ENCODE measurements at regions not wholly inside any gene's neighbourhood (a gene's known extent, or its start where the extent isn't known, plus 50 kb on each side); places are given as distances from the start of the nearest gene placed in this dataset.

- intact Hi-C loops (cut with micrococcal nuclease; ENCODE audit: unreplicated experiment) = no loop called here
- ATAC-seq (no peak), DNase-seq (ENCODE audit: low read depth, low spot score) (no peak)
- POLR2A ChIA-PET = no interaction called here
- no TSS peak for BruUV-seq (replicated peaks)
- TF ChIP-seq CTCF (IDR thresholded peaks at IDR 0.05) = no peak
- no peak for TF ChIP-seq TCF7L2 (IDR thresholded peaks at IDR 0.05; ENCODE audit: low read depth, low read length)
- no peak for TF ChIP-seq REST (IDR thresholded peaks at IDR 0.05; ENCODE audit: insufficient read depth in 1 of 2, low read depth in 2 of 2, low read length in 1 of 2)
- no peak for TF ChIP-seq SIN3A (IDR thresholded peaks at IDR 0.05; ENCODE audit: borderline replicate concordance, insufficient read depth, low read depth, low read length)
- TF ChIP-seq POLR2AphosphoS5 (IDR thresholded peaks at IDR 0.05; ENCODE audit: low read depth, low read length) = no peak
- H3K4me1 ChIP-seq (ENCODE audit: control insufficient read depth, insufficient read depth, low read length) = no peaks in the 10 kb centered on the region
- no peak overlapping the region for H3K4me3 ChIP-seq (ENCODE audit: low read depth in 2 of 2, low read length in 2 of 2)
- in situ Hi-C loops (cut with HindIII; ENCODE audit: low pct_unique_long_range_greater_than_20kb, low sequenced_read_pairs) = no loop called here
- no peaks in the 10 kb centered on the region for H3K27me3 ChIP-seq (ENCODE audit: control insufficient read depth, insufficient read depth, low read length)
- CTCF ChIA-PET = no interaction called here
- no peaks in the 10 kb centered on the region for H3K36me3 ChIP-seq (ENCODE audit: control insufficient read depth, insufficient read depth, low read length)
- no peak overlapping the region for H3K27ac ChIP-seq (ENCODE audit: low read length)
- 0 out of 2 replicates have a peak, but pooled peaks cover 3% of the 10 kb centered on the region for H3K9me3 ChIP-seq (ENCODE audit: control insufficient read depth, insufficient read depth, low read depth, low read length)
Measured at GRCh38 chr5:86735370-86735769, 117.6 kb downstream of the COX7C start.

- CTCF ChIA-PET = no interaction called here
Measured at GRCh38 chr5:86737579-86737978, 119.8 kb downstream of the COX7C start.

More at GRCh38 chr5:86737579-86737978, 119.8 kb downstream of the COX7C start:
- TF ChIP-seq CTCF (IDR thresholded peaks at IDR 0.05) = no peak
- no peak for TF ChIP-seq TCF7L2 (IDR thresholded peaks at IDR 0.05; ENCODE audit: low read depth, low read length)
- TF ChIP-seq SIN3A (IDR thresholded peaks at IDR 0.05; ENCODE audit: borderline replicate concordance, insufficient read depth, low read depth, low read length) = no peak
- TF ChIP-seq POLR2AphosphoS5 (IDR thresholded peaks at IDR 0.05; ENCODE audit: low read depth, low read length) = no peak
- TF ChIP-seq REST (IDR thresholded peaks at IDR 0.05; ENCODE audit: insufficient read depth in 1 of 2, low read depth in 2 of 2, low read length in 1 of 2) = no peak
- BruUV-seq (replicated peaks) = no TSS peak
- DNase-seq (ENCODE audit: low read depth, low spot score) = no peak
- POLR2A ChIA-PET = no interaction called here
- no peak overlapping the region for H3K27ac ChIP-seq (ENCODE audit: low read length)
- no peaks in the 10 kb centered on the region for H3K27me3 ChIP-seq (ENCODE audit: control insufficient read depth, insufficient read depth, low read length)
- in situ Hi-C loops (cut with HindIII; ENCODE audit: low pct_unique_long_range_greater_than_20kb, low sequenced_read_pairs) (no loop called here), intact Hi-C loops (cut with micrococcal nuclease; ENCODE audit: unreplicated experiment) (no loop called here)
- no peak overlapping the region for H3K4me3 ChIP-seq (ENCODE audit: low read depth in 2 of 2, low read length in 2 of 2)
- no peaks in the 10 kb centered on the region for H3K4me1 ChIP-seq (ENCODE audit: control insufficient read depth, insufficient read depth, low read length)
- H3K9me3 ChIP-seq (ENCODE audit: control insufficient read depth, insufficient read depth, low read depth, low read length) = 0 out of 2 replicates have a peak, but pooled peaks cover 3% of the 10 kb centered on the region
- H3K36me3 ChIP-seq (ENCODE audit: control insufficient read depth, insufficient read depth, low read length) = no peaks in the 10 kb centered on the region
- no peak for ATAC-seq
